Nephron (organoid): ENCODE measurements at regions not wholly inside any gene's neighbourhood (a gene's known extent, or its start where the extent isn't known, plus 50 kb on each side); places are given as distances from the start of the nearest gene placed in this dataset.

Experiments used
- H3K27ac Mint-ChIP-seq, 3 experiments: 2 replicates each; pipeline ENCODE4 v1.8.0; 2020; ENCODE audit warnings: mixed read lengths in 3 of 3, mild to moderate bottlenecking in 2 of 3, moderate library complexity in 1 of 3
- H3K27me3 Mint-ChIP-seq: 2 replicates; pipeline ENCODE4 v1.8.0; 2021; ENCODE audit warnings: low read depth, mild to moderate bottlenecking, moderate library complexity, mixed read lengths
- H3K36me3 Mint-ChIP-seq: 2 replicates; pipeline ENCODE4 v1.8.0; 2020; ENCODE audit warnings: low read depth, mixed read lengths
- H3K4me1 Mint-ChIP-seq: 2 replicates; pipeline ENCODE4 v1.8.0; 2020; ENCODE audit warnings: mixed read lengths
- H3K4me3 Mint-ChIP-seq, 3 experiments: 2 replicates each; pipeline ENCODE4 v1.8.0; 2020; ENCODE audit warnings: mild to moderate bottlenecking in 3 of 3, mixed read lengths in 3 of 3, moderate library complexity in 2 of 3
- H3K9me3 Mint-ChIP-seq: 2 replicates; pipeline ENCODE4 v1.8.0; 2020; ENCODE audit warnings: mixed read lengths
- TF ChIP-seq, protein P1 (sequence below), 3 experiments: fragments of 200-600 bp; sonication (generic); IDR thresholded peaks; one replicate each; pipeline ENCODE4 v1.5.0; 2021; ENCODE audit warnings: antibody characterized with exemption in 3 of 3; ENCODE audit not compliant: unreplicated experiment in 3 of 3

DNA sequence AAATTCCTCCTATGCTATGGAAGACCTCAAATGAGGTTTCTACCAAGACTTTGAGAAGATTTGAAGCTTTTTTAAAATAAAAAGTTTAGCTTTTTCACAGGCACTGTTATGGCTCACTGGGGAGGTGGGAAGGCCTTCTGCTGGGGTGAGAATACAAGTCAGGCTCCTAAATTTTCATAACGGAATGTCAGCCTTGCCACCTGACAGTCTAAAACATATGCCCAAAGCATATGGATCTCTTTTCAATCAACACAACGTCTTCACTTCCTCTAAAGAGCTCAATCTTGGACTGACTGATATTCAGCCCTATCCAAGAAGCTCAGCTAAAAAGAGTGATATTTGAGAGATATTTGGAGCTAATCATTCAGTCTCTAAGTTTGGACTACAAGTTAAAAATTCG, 57.1 kb upstream of the LIN7C start:
- Mint-ChIP-seq H3K4me1 (no peaks in the 10 kb centered on the region), H3K27ac (no peak overlapping the region), H3K4me3 (no peak overlapping the region), H3K27me3 (no peaks in the 10 kb centered on the region), H3K36me3 (no peaks in the 10 kb centered on the region), H3K9me3 (no peaks in the 10 kb centered on the region)
- TF ChIP-seq, protein P1, sequence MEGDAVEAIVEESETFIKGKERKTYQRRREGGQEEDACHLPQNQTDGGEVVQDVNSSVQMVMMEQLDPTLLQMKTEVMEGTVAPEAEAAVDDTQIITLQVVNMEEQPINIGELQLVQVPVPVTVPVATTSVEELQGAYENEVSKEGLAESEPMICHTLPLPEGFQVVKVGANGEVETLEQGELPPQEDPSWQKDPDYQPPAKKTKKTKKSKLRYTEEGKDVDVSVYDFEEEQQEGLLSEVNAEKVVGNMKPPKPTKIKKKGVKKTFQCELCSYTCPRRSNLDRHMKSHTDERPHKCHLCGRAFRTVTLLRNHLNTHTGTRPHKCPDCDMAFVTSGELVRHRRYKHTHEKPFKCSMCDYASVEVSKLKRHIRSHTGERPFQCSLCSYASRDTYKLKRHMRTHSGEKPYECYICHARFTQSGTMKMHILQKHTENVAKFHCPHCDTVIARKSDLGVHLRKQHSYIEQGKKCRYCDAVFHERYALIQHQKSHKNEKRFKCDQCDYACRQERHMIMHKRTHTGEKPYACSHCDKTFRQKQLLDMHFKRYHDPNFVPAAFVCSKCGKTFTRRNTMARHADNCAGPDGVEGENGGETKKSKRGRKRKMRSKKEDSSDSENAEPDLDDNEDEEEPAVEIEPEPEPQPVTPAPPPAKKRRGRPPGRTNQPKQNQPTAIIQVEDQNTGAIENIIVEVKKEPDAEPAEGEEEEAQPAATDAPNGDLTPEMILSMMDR (IDR thresholded peaks at IDR 0.05; ENCODE audit: unreplicated experiment in 3 of 3): no peak

DNA sequence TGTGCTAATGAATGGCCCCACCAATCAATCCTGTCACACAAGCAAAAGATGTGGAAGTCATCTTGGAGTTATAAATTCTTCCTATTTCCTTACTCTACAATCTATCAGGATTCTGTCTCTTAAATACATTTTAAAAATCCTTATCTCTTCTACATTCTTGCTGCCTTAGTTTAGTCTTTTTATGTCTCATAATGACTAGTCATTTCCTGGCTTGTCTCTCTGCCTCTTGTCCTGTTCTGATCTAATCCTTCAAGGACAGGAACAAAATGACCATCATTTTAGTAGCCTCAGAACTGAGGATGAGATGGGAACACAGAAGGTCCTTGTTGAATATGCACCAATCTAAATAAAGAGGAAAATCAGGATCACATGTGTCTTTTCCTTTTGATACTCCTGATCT, 56.6 kb upstream of the LIN7C start:
- Mint-ChIP-seq H3K27ac (no peak overlapping the region), H3K4me3 (no peak overlapping the region), H3K9me3 (no peaks in the 10 kb centered on the region), H3K36me3 (no peaks in the 10 kb centered on the region), H3K4me1 (no peaks in the 10 kb centered on the region), H3K27me3 (no peaks in the 10 kb centered on the region)
- TF ChIP-seq, protein P1 (IDR thresholded peaks at IDR 0.05; ENCODE audit: unreplicated experiment in 3 of 3): no peak

DNA sequence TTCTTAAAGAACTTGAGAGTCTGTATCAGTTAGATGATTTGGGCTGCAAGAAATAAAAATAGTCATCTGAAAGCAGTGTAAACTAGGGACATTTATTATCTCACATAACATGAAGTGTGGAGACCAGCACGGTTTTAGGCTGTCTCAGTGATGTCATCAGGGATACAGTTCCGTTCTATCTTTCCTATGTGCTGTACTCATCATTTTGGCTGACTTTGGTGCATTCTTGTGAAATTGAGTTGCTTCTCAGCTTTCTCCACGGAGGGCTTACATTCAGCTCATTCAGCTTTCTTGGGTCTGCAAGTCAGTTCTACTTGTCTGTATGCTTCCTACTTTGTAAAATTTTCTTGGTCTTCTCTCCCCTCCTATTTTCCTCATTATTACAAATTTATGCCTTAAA, 51.8 kb upstream of the LIN7C start:
- TF ChIP-seq, protein P1 (IDR thresholded peaks at IDR 0.05; ENCODE audit: unreplicated experiment in 3 of 3): no peak
- H3K4me1 Mint-ChIP-seq: peaks cover 4% of the 10 kb centered on the region
- no peaks in the 10 kb centered on the region for H3K27me3 Mint-ChIP-seq
- H3K4me3 Mint-ChIP-seq: no peak overlapping the region
- no peaks in the 10 kb centered on the region for H3K9me3 Mint-ChIP-seq
- H3K27ac Mint-ChIP-seq: no peak overlapping the region
- no peaks in the 10 kb centered on the region for H3K36me3 Mint-ChIP-seq

DNA sequence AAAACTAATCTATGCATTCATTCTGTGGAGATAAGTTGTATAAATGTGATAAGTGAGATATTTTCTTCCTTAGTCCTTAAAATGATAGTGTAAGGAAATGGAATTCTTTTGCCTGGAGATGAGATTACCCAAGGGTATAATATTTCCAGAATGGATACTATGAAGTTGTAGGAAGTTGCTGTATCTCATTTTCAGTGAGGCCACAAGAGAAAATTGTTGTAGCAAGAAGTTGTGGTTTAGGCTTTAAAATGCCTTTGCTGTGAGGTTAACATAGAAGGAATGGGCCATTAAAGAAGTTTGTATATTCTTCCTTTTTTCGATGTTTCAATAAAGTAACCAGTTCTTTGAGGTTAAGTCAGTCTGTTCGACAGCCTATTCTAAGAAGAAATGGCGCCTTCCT, 50.7 kb upstream of the LIN7C start:
- Mint-ChIP-seq H3K27ac (no peak overlapping the region), H3K9me3 (no peaks in the 10 kb centered on the region), H3K36me3 (no peaks in the 10 kb centered on the region), H3K4me1 (peaks cover 10% of the 10 kb centered on the region), H3K27me3 (no peaks in the 10 kb centered on the region), H3K4me3 (no peak overlapping the region)
- TF ChIP-seq, protein P1 (IDR thresholded peaks at IDR 0.05; ENCODE audit: unreplicated experiment in 3 of 3): no peak
